Ascending aorta (tissue), 2 donors: ENCODE measurements at regions not wholly inside any gene's neighbourhood (a gene's known extent, or its start where the extent isn't known, plus 50 kb on each side); places are given as distances from the start of the nearest gene placed in this dataset.

Experiments
- DNase-seq, 2 donors: peaks; one replicate each; pipeline ENCODE4 v3.0.0-alpha.2; 2019; ENCODE audit warnings: low spot score in 2 of 2
- H3K27ac ChIP-seq, 2 donors: fragments of 200-600 bp; sonication (generic); one replicate each; pipeline ENCODE4 v1.5.1; 2016 to 2017; ENCODE audit warnings: mild to moderate bottlenecking in 1 of 2
- H3K27me3 ChIP-seq: fragments of 200-600 bp; sonication (generic); one replicate; pipeline ENCODE4 v1.5.1; 2017
- H3K36me3 ChIP-seq, 2 donors: fragments of 200-600 bp; sonication (generic); one replicate each; pipeline ENCODE4 v1.5.1; 2016
- H3K4me1 ChIP-seq, 2 donors: fragments of 200-600 bp; sonication (generic); one replicate each; pipeline ENCODE4 v1.5.1; 2016 to 2017; ENCODE audit warnings: mild to moderate bottlenecking in 1 of 2
- H3K4me3 ChIP-seq, 2 donors: fragments of 200-600 bp; sonication (generic); one replicate each; pipeline ENCODE4 v1.5.1; 2016 to 2017; ENCODE audit warnings: mild to moderate bottlenecking in 1 of 2
- H3K9me3 ChIP-seq, 2 donors: fragments of 200-600 bp; sonication (generic); one replicate each; pipeline ENCODE4 v1.5.1; 2016
- CTCF ChIP-seq, 3 experiments: fragments of 200-600 bp in 2 of 3; fragments of 450-650 bp in 1 of 3; sonication (generic) in 2 of 3; IDR thresholded peaks; one replicate each; pipeline ENCODE4 v1.5.1; 2016 to 2019; ENCODE audit warnings: antibody characterized with exemption in 3 of 3, mild to moderate bottlenecking in 1 of 3, moderate library complexity in 1 of 3
- intact Hi-C: fragments of 100-400 bp; cut with DNase I; formaldehyde crosslinking; loops from one replicate; pipeline ENCODE4 v1.15.1; 2023

GRCh38 chrX:87388381-87388780 lies 129.2 kb upstream of the KLHL4 start:
- no peak for DNase-seq
- no peak for TF ChIP-seq CTCF (IDR thresholded peaks at IDR 0.05)
- no peaks in the 10 kb centered on the region for H3K27me3 ChIP-seq
- H3K9me3 ChIP-seq, result no peaks in the 10 kb centered on the region
- H3K36me3 ChIP-seq, result no peaks in the 10 kb centered on the region
- no peak overlapping the region for H3K4me3 ChIP-seq
- no peak overlapping the region for H3K27ac ChIP-seq
- H3K4me1 ChIP-seq, result no peaks in the 10 kb centered on the region
- intact Hi-C loops, result no loop called here

GRCh38 chrX:87391742-87392141 lies 125.9 kb upstream of the KLHL4 start:
- Histone ChIP-seq H3K27ac (no peak overlapping the region), H3K27me3 (no peaks in the 10 kb centered on the region), H3K4me1 (no peaks in the 10 kb centered on the region), H3K4me3 (no peak overlapping the region), H3K9me3 (no peaks in the 10 kb centered on the region), H3K36me3 (no peaks in the 10 kb centered on the region)
- no peak for DNase-seq
- no peak for TF ChIP-seq CTCF (IDR thresholded peaks at IDR 0.05)
- intact Hi-C loops, result no loop called here

- intact Hi-C loops, result no loop called here
- DNase-seq, result no peak
- no peaks in the 10 kb centered on the region for H3K36me3 ChIP-seq
- no peak overlapping the region for H3K4me3 ChIP-seq
- H3K4me1 ChIP-seq, result no peaks in the 10 kb centered on the region
- H3K9me3 ChIP-seq, result no peaks in the 10 kb centered on the region
- H3K27ac ChIP-seq, result no peak overlapping the region
- no peak for TF ChIP-seq CTCF (IDR thresholded peaks at IDR 0.05)
- H3K27me3 ChIP-seq, result no peaks in the 10 kb centered on the region
Observed at GRCh38 chrX:87392369-87392768, 125.2 kb upstream of the KLHL4 start.

DNA sequence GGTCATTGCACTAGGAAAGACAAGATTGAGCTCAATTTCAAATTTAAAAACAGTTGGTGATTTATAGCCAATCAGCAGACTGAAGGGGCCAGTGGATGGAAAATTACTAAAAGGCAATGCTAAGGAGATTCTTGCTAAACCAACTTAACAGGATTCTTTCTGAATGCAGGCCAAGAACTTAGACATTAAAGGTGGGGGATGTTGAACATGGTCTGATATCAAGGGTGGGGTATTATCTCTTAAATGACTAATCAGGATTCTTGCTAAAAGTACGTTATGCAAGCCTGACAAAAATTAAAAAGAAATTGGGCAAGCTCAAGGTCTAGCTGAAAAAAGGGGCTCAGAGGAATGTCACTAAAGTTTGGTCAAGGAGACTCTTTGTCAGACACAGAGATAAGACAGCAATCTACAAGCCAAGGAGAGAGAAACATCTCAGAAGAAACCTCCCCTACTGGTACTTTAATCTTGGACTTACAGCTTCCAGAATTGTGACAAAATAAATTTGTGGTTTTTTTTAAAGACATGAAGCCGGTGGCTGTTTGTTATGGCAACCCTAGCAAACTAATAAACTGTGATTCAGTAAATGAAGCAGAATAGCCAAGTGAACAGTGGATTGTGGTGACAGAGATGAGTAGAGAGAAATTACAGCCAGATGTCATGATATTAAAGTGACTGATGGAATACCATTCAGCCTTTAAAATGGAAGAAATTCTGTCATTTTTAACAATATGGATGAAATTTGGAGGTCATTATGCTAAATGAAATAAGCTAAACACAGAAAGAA lies 120.3 kb upstream of the KLHL4 start:
- Histone ChIP-seq H3K27me3 (no peaks in the 10 kb centered on the region), H3K9me3 (no peaks in the 10 kb centered on the region), H3K27ac (no peak overlapping the region), H3K4me1 (no peaks in the 10 kb centered on the region), H3K36me3 (no peaks in the 10 kb centered on the region), H3K4me3 (no peak overlapping the region)
- DNase-seq, result no peak
- no peak for TF ChIP-seq CTCF (IDR thresholded peaks at IDR 0.05)
- intact Hi-C loops, result no loop called here

GRCh38 chrX:87402256-87402655 lies 115.3 kb upstream of the KLHL4 start:
- no peak for TF ChIP-seq CTCF (IDR thresholded peaks at IDR 0.05)
- no peak overlapping the region for H3K27ac ChIP-seq
- no peak for DNase-seq
- intact Hi-C loops, result loop anchor here (10.0 kb wide), 1 partner anchor 403 kb away; no protein-coding TSS in a partner anchor
- no peak overlapping the region for H3K4me3 ChIP-seq
- no peaks in the 10 kb centered on the region for H3K36me3 ChIP-seq
- no peaks in the 10 kb centered on the region for H3K4me1 ChIP-seq
- H3K9me3 ChIP-seq, result no peaks in the 10 kb centered on the region
- H3K27me3 ChIP-seq, result no peaks in the 10 kb centered on the region
